SK-N-SH treated with all-trans-retinoic acid at 6 μM for 48 hours (cell line): ENCODE measurements at regions not wholly inside any gene's neighbourhood (a gene's known extent, or its start where the extent isn't known, plus 50 kb on each side); places are given as distances from the start of the nearest gene placed in this dataset.

Experiments
- GLIS3 ChIP-seq: fragments of 250-450 bp; sonication (Bioruptor Pico); IDR thresholded peaks from 2 replicates; pipeline ENCODE4 v1.5.0; 2020; ENCODE audit warnings: mild to moderate bottlenecking, moderate library complexity
- TOX ChIP-seq: fragments of 250-450 bp; sonication (Bioruptor Pico); IDR thresholded peaks from 2 replicates; pipeline ENCODE4 v1.8.0; 2021; ENCODE audit warnings: mild to moderate bottlenecking, moderate library complexity, borderline replicate concordance
- ZC3H10 ChIP-seq: fragments of 250-450 bp; sonication (Bioruptor Pico); IDR thresholded peaks from 2 replicates; pipeline ENCODE4 v1.5.1; 2021; ENCODE audit warnings: mild to moderate bottlenecking, moderate library complexity
- ZFP30 ChIP-seq: fragments of 450-650 bp; formaldehyde crosslinking; IDR thresholded peaks from 2 replicates; pipeline ENCODE4 v1.5.0; 2022; ENCODE audit warnings: mild to moderate bottlenecking, moderate library complexity
- ZNF565 ChIP-seq: fragments of 450-650 bp; formaldehyde crosslinking; conservative IDR thresholded peaks from 2 replicates; pipeline ENCODE4 v1.5.0; 2020; ENCODE audit warnings: low read depth, mild to moderate bottlenecking, moderate library complexity
- ZNF8 ChIP-seq: fragments of 450-650 bp; formaldehyde crosslinking; IDR thresholded peaks from 2 replicates; pipeline ENCODE4 v1.5.0; 2020; ENCODE audit warnings: mild to moderate bottlenecking, moderate library complexity
- TF ChIP-seq, protein P1 (sequence below): fragments of 250-450 bp; sonication (Bioruptor Pico); IDR thresholded peaks from 2 replicates; pipeline ENCODE4 v1.5.1; 2020; ENCODE audit warnings: low read depth, mild to moderate bottlenecking, moderate library complexity

DNA sequence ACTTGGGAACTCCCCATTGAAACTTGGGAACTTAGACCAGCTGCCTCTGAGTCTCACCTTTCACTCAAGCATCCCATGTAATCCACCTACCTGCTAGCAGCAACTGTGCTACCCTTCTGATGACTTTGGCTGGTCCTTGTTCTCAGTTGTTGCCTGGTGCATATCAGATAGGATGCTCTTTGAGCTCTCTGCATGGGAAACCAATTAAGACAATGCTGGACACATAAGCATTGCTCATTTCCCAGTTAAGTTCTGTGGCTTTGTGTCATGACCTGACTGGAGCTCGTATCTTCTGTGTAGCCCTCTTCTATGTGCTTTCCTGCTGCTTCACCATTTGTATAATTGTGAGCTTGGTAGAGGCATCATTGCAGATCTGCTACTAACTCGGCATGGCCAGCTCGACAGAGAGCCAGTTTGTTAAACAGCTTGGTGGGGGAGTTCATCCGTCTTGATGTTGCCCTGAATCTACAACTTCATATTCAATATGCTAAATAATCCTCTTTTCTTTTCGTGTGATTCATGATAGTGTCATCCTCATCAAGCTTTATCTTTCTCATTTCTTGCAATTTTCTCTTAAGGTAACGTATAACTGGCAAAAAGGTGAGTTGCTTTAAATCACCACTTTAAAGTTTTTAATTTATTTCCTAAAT lies 447.5 kb upstream of the SLC14A2 start:
- TF ChIP-seq ZNF565 (CRISPR knock-in tag) (no peak), ZFP30 (CRISPR knock-in tag) (no peak), ZNF8 (CRISPR knock-in tag) (no peak), GLIS3 (CRISPR knock-in tag) (no peak), ZC3H10 (CRISPR knock-in tag) (no peak), TOX (CRISPR knock-in tag) (no peak)
- TF ChIP-seq, protein P1, sequence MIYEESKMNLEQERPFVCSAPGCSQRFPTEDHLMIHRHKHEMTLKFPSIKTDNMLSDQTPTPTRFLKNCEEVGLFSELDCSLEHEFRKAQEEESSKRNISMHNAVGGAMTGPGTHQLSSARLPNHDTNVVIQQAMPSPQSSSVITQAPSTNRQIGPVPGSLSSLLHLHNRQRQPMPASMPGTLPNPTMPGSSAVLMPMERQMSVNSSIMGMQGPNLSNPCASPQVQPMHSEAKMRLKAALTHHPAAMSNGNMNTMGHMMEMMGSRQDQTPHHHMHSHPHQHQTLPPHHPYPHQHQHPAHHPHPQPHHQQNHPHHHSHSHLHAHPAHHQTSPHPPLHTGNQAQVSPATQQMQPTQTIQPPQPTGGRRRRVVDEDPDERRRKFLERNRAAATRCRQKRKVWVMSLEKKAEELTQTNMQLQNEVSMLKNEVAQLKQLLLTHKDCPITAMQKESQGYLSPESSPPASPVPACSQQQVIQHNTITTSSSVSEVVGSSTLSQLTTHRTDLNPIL (CRISPR knock-in tag) = no peak
